ENCODE measurements at regions not wholly inside any gene's neighbourhood (a gene's known extent, or its start where the extent isn't known, plus 50 kb on each side); places are given as distances from the start of the nearest gene placed in this dataset.

- POLR2A ChIA-PET, result no interaction called here
- TF ChIP-seq ZNF425 (CRISPR knock-in tag; conservative IDR thresholded peaks at IDR 0.05), result no peak
- no peak for TF ChIP-seq CBFB (CRISPR knock-in tag; IDR thresholded peaks at IDR 0.05; ENCODE audit: low read depth)
- TF ChIP-seq RELA (CRISPR knock-in tag; IDR thresholded peaks at IDR 0.05; ENCODE audit: borderline replicate concordance), result no peak
- no peak for TF ChIP-seq ATF3 (CRISPR knock-in tag; conservative IDR thresholded peaks at IDR 0.05)
- Mint-ChIP-seq H3K36me3 (peaks cover 2% of the 10 kb centered on the region; the same call in 1 of the 2 replicates), H3K27me3 (ENCODE audit: low read depth) (peaks cover 3% of the 10 kb centered on the region; the same call in 1 of the 2 replicates), H3K4me1 (peaks cover 3% of the 10 kb centered on the region; the same call in 1 of the 2 replicates), H3K9me3 (peaks cover 21% of the 10 kb centered on the region), H3K27ac (no peak overlapping the region), H3K4me3 (no peak overlapping the region)
- no peak for ATAC-seq
- CTCF ChIA-PET, result no interaction called here
- no peak for DNase-seq (ENCODE audit: low spot score)
Observed at GRCh38 chr10:2760736-2761135, 306.6 kb upstream of the PFKP start.

- Mint-ChIP-seq H3K27ac (no peak overlapping the region), H3K4me3 (no peak overlapping the region), H3K27me3 (ENCODE audit: low read depth) (peaks cover 3% of the 10 kb centered on the region; the same call in 1 of the 2 replicates), H3K36me3 (peaks cover 2% of the 10 kb centered on the region; the same call in 1 of the 2 replicates), H3K4me1 (peaks cover 2% of the 10 kb centered on the region; the same call in 1 of the 2 replicates), H3K9me3 (peaks cover 31% of the 10 kb centered on the region)
- no peak for TF ChIP-seq TEAD4 (CRISPR knock-in tag; IDR thresholded peaks at IDR 0.05)
- TF ChIP-seq ZNF425 (CRISPR knock-in tag; conservative IDR thresholded peaks at IDR 0.05), result no peak
- TF ChIP-seq FOXK1 (CRISPR knock-in tag; IDR thresholded peaks at IDR 0.05), result no peak
- TF ChIP-seq, protein P1, sequence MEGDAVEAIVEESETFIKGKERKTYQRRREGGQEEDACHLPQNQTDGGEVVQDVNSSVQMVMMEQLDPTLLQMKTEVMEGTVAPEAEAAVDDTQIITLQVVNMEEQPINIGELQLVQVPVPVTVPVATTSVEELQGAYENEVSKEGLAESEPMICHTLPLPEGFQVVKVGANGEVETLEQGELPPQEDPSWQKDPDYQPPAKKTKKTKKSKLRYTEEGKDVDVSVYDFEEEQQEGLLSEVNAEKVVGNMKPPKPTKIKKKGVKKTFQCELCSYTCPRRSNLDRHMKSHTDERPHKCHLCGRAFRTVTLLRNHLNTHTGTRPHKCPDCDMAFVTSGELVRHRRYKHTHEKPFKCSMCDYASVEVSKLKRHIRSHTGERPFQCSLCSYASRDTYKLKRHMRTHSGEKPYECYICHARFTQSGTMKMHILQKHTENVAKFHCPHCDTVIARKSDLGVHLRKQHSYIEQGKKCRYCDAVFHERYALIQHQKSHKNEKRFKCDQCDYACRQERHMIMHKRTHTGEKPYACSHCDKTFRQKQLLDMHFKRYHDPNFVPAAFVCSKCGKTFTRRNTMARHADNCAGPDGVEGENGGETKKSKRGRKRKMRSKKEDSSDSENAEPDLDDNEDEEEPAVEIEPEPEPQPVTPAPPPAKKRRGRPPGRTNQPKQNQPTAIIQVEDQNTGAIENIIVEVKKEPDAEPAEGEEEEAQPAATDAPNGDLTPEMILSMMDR (IDR thresholded peaks at IDR 0.05), result no peak
- TF ChIP-seq E2F5 (CRISPR knock-in tag; IDR thresholded peaks at IDR 0.05), result no peak
- no peak for TF ChIP-seq ZNF281 (CRISPR knock-in tag; IDR thresholded peaks at IDR 0.05)
- TF ChIP-seq ZNF416 (CRISPR knock-in tag; IDR thresholded peaks at IDR 0.05), result no peak
- no peak for TF ChIP-seq PRRX2 (CRISPR knock-in tag; IDR thresholded peaks at IDR 0.05)
- TF ChIP-seq ZBTB21 (CRISPR knock-in tag; IDR thresholded peaks at IDR 0.05; ENCODE audit: borderline replicate concordance), result no peak
- TF ChIP-seq CDX4 (CRISPR knock-in tag; IDR thresholded peaks at IDR 0.05; ENCODE audit: borderline replicate concordance), result no peak
- TF ChIP-seq, protein P2, sequence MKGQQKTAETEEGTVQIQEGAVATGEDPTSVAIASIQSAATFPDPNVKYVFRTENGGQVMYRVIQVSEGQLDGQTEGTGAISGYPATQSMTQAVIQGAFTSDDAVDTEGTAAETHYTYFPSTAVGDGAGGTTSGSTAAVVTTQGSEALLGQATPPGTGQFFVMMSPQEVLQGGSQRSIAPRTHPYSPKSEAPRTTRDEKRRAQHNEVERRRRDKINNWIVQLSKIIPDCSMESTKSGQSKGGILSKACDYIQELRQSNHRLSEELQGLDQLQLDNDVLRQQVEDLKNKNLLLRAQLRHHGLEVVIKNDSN (CRISPR knock-in tag; IDR thresholded peaks at IDR 0.05), result no peak
- TF ChIP-seq, protein P3, sequence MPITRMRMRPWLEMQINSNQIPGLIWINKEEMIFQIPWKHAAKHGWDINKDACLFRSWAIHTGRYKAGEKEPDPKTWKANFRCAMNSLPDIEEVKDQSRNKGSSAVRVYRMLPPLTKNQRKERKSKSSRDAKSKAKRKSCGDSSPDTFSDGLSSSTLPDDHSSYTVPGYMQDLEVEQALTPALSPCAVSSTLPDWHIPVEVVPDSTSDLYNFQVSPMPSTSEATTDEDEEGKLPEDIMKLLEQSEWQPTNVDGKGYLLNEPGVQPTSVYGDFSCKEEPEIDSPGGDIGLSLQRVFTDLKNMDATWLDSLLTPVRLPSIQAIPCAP (CRISPR knock-in tag; IDR thresholded peaks at IDR 0.05), result no peak
- no peak for TF ChIP-seq ZNF263 (CRISPR knock-in tag; IDR thresholded peaks at IDR 0.05; ENCODE audit: low read depth)
- TF ChIP-seq ZNF423 (CRISPR knock-in tag; IDR thresholded peaks at IDR 0.05), result no peak
- TF ChIP-seq NR3C1 (CRISPR knock-in tag; conservative IDR thresholded peaks at IDR 0.05; ENCODE audit: low read depth), result no peak
- TF ChIP-seq ZNF219 (CRISPR knock-in tag; IDR thresholded peaks at IDR 0.05; ENCODE audit: borderline replicate concordance), result no peak
- no peak for ATAC-seq
- ChIA-PET POLR2A (no interaction called here), CTCF (no interaction called here)
- DNase-seq (ENCODE audit: low spot score), result no peak
Observed at GRCh38 chr10:2759233-2759632, 308.1 kb upstream of the PFKP start.
